Caco-2 (cell line): ENCODE measurements at regions not wholly inside any gene's neighbourhood (a gene's known extent, or its start where the extent isn't known, plus 50 kb on each side); places are given as distances from the start of the nearest gene placed in this dataset.
A peak's percentile ranks its signal among the peaks of the same experiment; 100 is the strongest.

Source experiments
- BruUV-seq: library from RNA; stranded (reverse); fragments of 400-500 nt; replicated peaks from 2 replicates; lab custom pipeline; 2021; lab: Mats Ljungman, UMichigan
- CTCF ChIA-PET: fragments of 300-600 bp; sonication (Branson Sonifier 250); formaldehyde crosslinking; loops from one replicate; lab custom pipeline; 2022; ENCODE audit warnings: antibody characterized with exemption; lab: Charles Lee
- POLR2A ChIA-PET: fragments of 300-600 bp; sonication (Branson Sonifier 250); formaldehyde crosslinking; loops from one replicate; lab custom pipeline; 2022; ENCODE audit warnings: antibody characterized with exemption; lab: Charles Lee
- DNase-seq, 2 experiments: peaks; one replicate each; pipeline versions ENCODE4 v3.0.0 to v3.0.0-alpha.2; 2020 to 2022
- H3K27me3 ChIP-seq: replicated peaks from 2 replicates; pipeline ENCODE4 v1.6.0; 2011; ENCODE audit warnings: low read length; ENCODE audit not compliant: control insufficient read depth, insufficient read depth
- H3K36me3 ChIP-seq: 2 replicates; pipeline ENCODE4 v1.5.1; 2011; ENCODE audit warnings: low read length; ENCODE audit not compliant: control insufficient read depth, insufficient read depth
- H3K4me1 ChIP-seq: fragments of 250-450 bp; sonication (Bioruptor Pico); 2 replicates; pipeline ENCODE4 v1.5.1; 2020; ENCODE audit warnings: mild to moderate bottlenecking
- H3K4me3 ChIP-seq: 2 replicates; pipeline ENCODE4 v1.5.1; 2011; ENCODE audit warnings: low read depth, mild to moderate bottlenecking, control low read depth, low read length
- H3K9me3 ChIP-seq: fragments of 250-450 bp; sonication (Bioruptor Pico); 2 replicates; pipeline ENCODE4 v1.5.1; 2020; ENCODE audit warnings: mild to moderate bottlenecking, moderate library complexity
- H3K27ac Mint-ChIP-seq: one replicate; pipeline ENCODE4 v1.8.0; 2022; ENCODE audit warnings: mixed read lengths; ENCODE audit not compliant: unreplicated experiment
- H3K27me3 Mint-ChIP-seq: one replicate; pipeline ENCODE4 v1.8.0; 2022; ENCODE audit warnings: mixed read lengths; ENCODE audit not compliant: insufficient read depth, unreplicated experiment
- H3K36me3 Mint-ChIP-seq: one replicate; pipeline ENCODE4 v1.8.0; 2022; ENCODE audit warnings: mild to moderate bottlenecking, mixed read lengths; ENCODE audit not compliant: insufficient read depth, unreplicated experiment
- H3K4me1 Mint-ChIP-seq: one replicate; pipeline ENCODE4 v1.8.0; 2022; ENCODE audit warnings: low read depth, mixed read lengths; ENCODE audit not compliant: unreplicated experiment
- H3K4me3 Mint-ChIP-seq: one replicate; pipeline ENCODE4 v1.8.0; 2022; ENCODE audit warnings: mild to moderate bottlenecking, moderate library complexity, mixed read lengths; ENCODE audit not compliant: unreplicated experiment
- H3K9me3 Mint-ChIP-seq: one replicate; pipeline ENCODE4 v1.8.0; 2022; ENCODE audit warnings: mixed read lengths; ENCODE audit not compliant: unreplicated experiment
- CTCF ChIP-seq, 2 experiments: fragments of 200-600 bp in 1 of 2; IDR thresholded peaks; 1 replicate in 1 of 2; 2 replicates in 1 of 2; pipeline versions ENCODE4 v1.5.1 to v1.8.0; 2011 to 2022; ENCODE audit warnings: antibody characterized with exemption in 1 of 2, control low read depth in 1 of 2, inconsistent platforms in 1 of 2, low read depth in 1 of 2, low read length in 1 of 2, mild to moderate bottlenecking in 1 of 2, moderate library complexity in 1 of 2; ENCODE audit not compliant: insufficient read depth in 1 of 2, severe bottlenecking in 1 of 2, unreplicated experiment in 1 of 2
- intact Hi-C: fragments of 100-400 bp; cut with micrococcal nuclease; formaldehyde crosslinking; loops from one replicate; pipeline ENCODE4 v1.10.0; 2022; ENCODE audit not compliant: unreplicated experiment

DNA sequence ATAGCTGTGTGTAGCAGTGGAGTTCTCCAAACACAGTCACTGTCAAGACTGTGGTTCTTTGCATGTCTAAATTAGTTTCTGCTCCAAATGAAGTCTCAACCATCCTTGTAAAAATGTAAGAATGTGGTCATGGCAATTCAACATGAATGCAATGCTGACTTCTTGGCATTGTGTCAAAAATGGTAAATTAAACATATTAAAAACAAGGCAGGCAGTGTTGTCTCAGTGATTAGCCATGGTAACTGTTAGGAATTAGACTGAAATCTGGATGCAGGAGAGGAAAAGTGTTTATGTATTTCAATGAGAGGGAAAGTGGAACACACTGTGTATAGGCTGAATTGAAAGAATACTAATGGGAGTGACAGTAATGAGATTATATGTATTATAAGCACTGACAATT is 597.2 kb downstream of the EDEM1 start:
- no peak for DNase-seq
- H3K4me3 ChIP-seq: no peak overlapping the region
- H3K36me3 ChIP-seq: no peaks in the 10 kb centered on the region
- no peaks in the 10 kb centered on the region for H3K9me3 ChIP-seq
- ChIA-PET POLR2A (no interaction called here), CTCF (no interaction called here)
- Mint-ChIP-seq H3K27me3 (no peaks in the 10 kb centered on the region), H3K36me3 (no peaks in the 10 kb centered on the region), H3K4me3 (no peak overlapping the region), H3K4me1 (no peaks in the 10 kb centered on the region), H3K27ac (no peak overlapping the region), H3K9me3 (no peaks in the 10 kb centered on the region)
- no peaks in the 10 kb centered on the region for H3K4me1 ChIP-seq
- BruUV-seq: no TSS peak
- no peaks in the 10 kb centered on the region for H3K27me3 ChIP-seq
- intact Hi-C loops: loop anchor here (5.0 kb wide), 1 partner anchor 477 kb away; no protein-coding TSS in a partner anchor
- no peak for TF ChIP-seq CTCF (IDR thresholded peaks at IDR 0.05; ENCODE audit: insufficient read depth in 1 of 2, low read depth in 1 of 2, low read length in 1 of 2, severe bottlenecking in 1 of 2, unreplicated experiment in 1 of 2)

GRCh38 chr3:5787861-5788488 is 600.5 kb downstream of the EDEM1 start:
- Histone ChIP-seq H3K4me1 (no peaks in the 10 kb centered on the region), H3K9me3 (no peaks in the 10 kb centered on the region), H3K4me3 (no peak overlapping the region), H3K27me3 (no peaks in the 10 kb centered on the region), H3K36me3 (no peaks in the 10 kb centered on the region)
- intact Hi-C loops: loop anchor here (1.0 to 5.0 kb wide), 2 partner anchors 481 to 1011 kb away; no protein-coding TSS in a partner anchor
- TF ChIP-seq CTCF (IDR thresholded peaks at IDR 0.05; ENCODE audit: insufficient read depth in 1 of 2, low read depth in 1 of 2, low read length in 1 of 2, severe bottlenecking in 1 of 2, unreplicated experiment in 1 of 2): peak in 1 of 2 experiments; percentile 43
- Mint-ChIP-seq H3K36me3 (no peaks in the 10 kb centered on the region), H3K4me3 (no peak overlapping the region), H3K27ac (no peak overlapping the region), H3K9me3 (peaks cover 7% of the 10 kb centered on the region), H3K27me3 (no peaks in the 10 kb centered on the region), H3K4me1 (no peaks in the 10 kb centered on the region)
- no TSS peak for BruUV-seq
- ChIA-PET POLR2A (no interaction called here), CTCF (interaction anchor here (0.6 kb wide), 2 partner anchors 304 to 1135 kb away, joined by 3 read pairs; no protein-coding TSS in a partner anchor)
- peak in 1 of 2 experiments; percentile 23 for DNase-seq

- H3K36me3 ChIP-seq: no peaks in the 10 kb centered on the region
- H3K4me3 ChIP-seq: no peak overlapping the region
- H3K9me3 ChIP-seq: no peaks in the 10 kb centered on the region
- Mint-ChIP-seq H3K36me3 (no peaks in the 10 kb centered on the region), H3K9me3 (peaks cover 7% of the 10 kb centered on the region), H3K27me3 (no peaks in the 10 kb centered on the region), H3K4me1 (no peaks in the 10 kb centered on the region), H3K27ac (no peak overlapping the region), H3K4me3 (no peak overlapping the region)
- intact Hi-C loops: loop anchor here (1.0 to 5.0 kb wide), 2 partner anchors 481 to 1011 kb away; no protein-coding TSS in a partner anchor
- no TSS peak for BruUV-seq
- no peak for DNase-seq
- H3K4me1 ChIP-seq: no peaks in the 10 kb centered on the region
- ChIA-PET POLR2A (no interaction called here), CTCF (interaction anchor here (0.6 kb wide), 1 partner anchor 303 kb away, joined by 3 read pairs; no protein-coding TSS in a partner anchor)
- H3K27me3 ChIP-seq: no peaks in the 10 kb centered on the region
- TF ChIP-seq CTCF (IDR thresholded peaks at IDR 0.05; ENCODE audit: insufficient read depth in 1 of 2, low read depth in 1 of 2, low read length in 1 of 2, severe bottlenecking in 1 of 2, unreplicated experiment in 1 of 2): no peak
Observed at GRCh38 chr3:5788496-5788895, 601.0 kb downstream of the EDEM1 start.
